GM19023 (cell line): ENCODE measurements at regions not wholly inside any gene's neighbourhood (a gene's known extent, or its start where the extent isn't known, plus 50 kb on each side); places are given as distances from the start of the nearest gene placed in this dataset.

Experiments
- ATAC-seq: cut with Tn5 transposase; IDR thresholded peaks from one replicate; pipeline ENCODE4 v1.9.1; 2021; ENCODE audit warnings: mild to moderate bottlenecking, moderate library complexity; ENCODE audit not compliant: unreplicated experiment

GRCh38 chr9:129390541-129390940 is 212.5 kb upstream of the IER5L start:
- ATAC-seq, result no peak

- ATAC-seq, result no peak
These were observed 209.8 kb upstream of the IER5L start for GRCh38 chr9:129387822-129388221.

- ATAC-seq, result no peak
These were observed 208.7 kb upstream of the IER5L start for GRCh38 chr9:129386812-129387177.

GRCh38 chr9:129385211-129385934 is 207.3 kb upstream of the IER5L start:
- no peak for ATAC-seq

GRCh38 chr9:129384491-129385210 is 206.6 kb upstream of the IER5L start:
- ATAC-seq, result no peak

- ATAC-seq, result peak; percentile 66
These were observed 205.8 kb upstream of the IER5L start for GRCh38 chr9:129383561-129384490.

- no peak for ATAC-seq
These were observed 205.0 kb upstream of the IER5L start for GRCh38 chr9:129383019-129383560.

GRCh38 chr9:129382281-129383018 is 204.4 kb upstream of the IER5L start:
- no peak for ATAC-seq

- ATAC-seq, result no peak
These were observed 203.5 kb upstream of the IER5L start for GRCh38 chr9:129381481-129381957.

GRCh38 chr9:129380961-129381401 is 202.9 kb upstream of the IER5L start:
- ATAC-seq, result no peak

- no peak for ATAC-seq
These were observed 201.8 kb upstream of the IER5L start for GRCh38 chr9:129379886-129380285.

- ATAC-seq, result no peak
These were observed 201.2 kb upstream of the IER5L start for GRCh38 chr9:129379181-129379836.

GRCh38 chr9:129377931-129378661 is 200.0 kb upstream of the IER5L start:
- ATAC-seq, result no peak

GRCh38 chr9:129377181-129377580 is 199.1 kb upstream of the IER5L start:
- ATAC-seq, result no peak

GRCh38 chr9:129375845-129376244 is 197.8 kb upstream of the IER5L start:
- ATAC-seq, result no peak

- ATAC-seq, result no peak
These were observed 196.6 kb upstream of the IER5L start for GRCh38 chr9:129374651-129375050.

GRCh38 chr9:129374231-129374630 is 196.2 kb upstream of the IER5L start:
- ATAC-seq, result no peak

- no peak for ATAC-seq
These were observed 195.3 kb upstream of the IER5L start for GRCh38 chr9:129373361-129373760.

- ATAC-seq, result no peak
These were observed 192.7 kb upstream of the IER5L start for GRCh38 chr9:129370770-129371169.
